ENCODE measurements at regions not wholly inside any gene's neighbourhood (a gene's known extent, or its start where the extent isn't known, plus 50 kb on each side); places are given as distances from the start of the nearest gene placed in this dataset.

DNA sequence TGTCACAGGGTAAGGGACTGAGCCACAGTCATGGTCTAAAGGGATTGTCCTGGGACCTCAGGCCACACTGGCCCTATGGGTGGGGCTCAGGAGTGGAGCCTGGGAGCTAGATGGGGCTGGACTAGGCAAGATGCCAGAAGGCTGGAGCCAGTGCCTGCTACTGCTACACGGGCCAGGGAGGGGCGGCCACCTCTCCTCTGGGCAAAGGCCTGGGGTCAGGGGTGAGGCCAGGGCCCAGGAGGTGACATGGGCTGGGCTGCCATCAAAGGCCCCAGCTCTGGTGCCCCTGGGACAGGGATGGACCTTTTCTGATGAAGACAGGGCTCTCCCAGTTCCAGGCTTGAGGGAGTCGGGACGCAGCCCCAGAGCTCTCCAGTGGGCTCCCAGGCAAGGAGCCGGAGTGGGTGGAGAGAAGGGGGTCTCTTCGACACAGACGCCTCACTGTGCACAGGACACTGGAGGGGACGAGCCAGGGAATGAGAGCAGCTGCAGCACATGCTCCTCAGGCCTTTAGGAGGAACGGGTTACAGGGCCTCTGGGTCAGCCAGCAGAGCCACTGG lies 62.1 kb upstream of the IQSEC1 start:
- no peak for DNase-seq
- H3K27ac Mint-ChIP-seq, result no peak overlapping the region
- no peak for ATAC-seq
- no peaks in the 10 kb centered on the region for H3K9me3 Mint-ChIP-seq (ENCODE audit: low read depth)
- peaks cover 4% of the 10 kb centered on the region for H3K4me1 Mint-ChIP-seq
- peaks cover 25% of the 10 kb centered on the region for H3K27me3 Mint-ChIP-seq
- no peak overlapping the region for H3K4me3 Mint-ChIP-seq
- H3K36me3 Mint-ChIP-seq, result no peaks in the 10 kb centered on the region
- CTCF ChIA-PET, result no interaction called here

DNA sequence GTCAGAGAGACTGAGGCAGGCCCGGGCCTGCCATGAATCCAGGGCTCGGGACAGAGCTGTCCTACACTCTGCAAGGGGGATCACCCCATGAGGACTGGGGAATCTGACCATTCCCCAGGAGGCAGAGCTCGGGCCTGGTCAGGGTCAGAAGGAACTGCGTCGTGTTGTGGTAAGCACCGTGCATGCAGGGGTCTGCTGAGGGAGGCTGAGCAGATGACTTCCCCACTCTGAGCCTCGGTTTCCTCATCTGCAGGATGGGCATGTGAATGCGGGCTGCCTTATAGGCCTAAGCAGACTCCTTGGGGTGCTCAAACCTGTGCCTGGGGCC lies 61.6 kb upstream of the IQSEC1 start:
- H3K4me1 Mint-ChIP-seq, result peaks cover 2% of the 10 kb centered on the region
- DNase-seq (no peak), ATAC-seq (no peak)
- H3K9me3 Mint-ChIP-seq (ENCODE audit: low read depth), result no peaks in the 10 kb centered on the region
- H3K27me3 Mint-ChIP-seq, result peaks cover 23% of the 10 kb centered on the region
- H3K36me3 Mint-ChIP-seq, result no peaks in the 10 kb centered on the region
- CTCF ChIA-PET, result no interaction called here
- H3K27ac Mint-ChIP-seq, result no peak overlapping the region
- no peak overlapping the region for H3K4me3 Mint-ChIP-seq

DNA sequence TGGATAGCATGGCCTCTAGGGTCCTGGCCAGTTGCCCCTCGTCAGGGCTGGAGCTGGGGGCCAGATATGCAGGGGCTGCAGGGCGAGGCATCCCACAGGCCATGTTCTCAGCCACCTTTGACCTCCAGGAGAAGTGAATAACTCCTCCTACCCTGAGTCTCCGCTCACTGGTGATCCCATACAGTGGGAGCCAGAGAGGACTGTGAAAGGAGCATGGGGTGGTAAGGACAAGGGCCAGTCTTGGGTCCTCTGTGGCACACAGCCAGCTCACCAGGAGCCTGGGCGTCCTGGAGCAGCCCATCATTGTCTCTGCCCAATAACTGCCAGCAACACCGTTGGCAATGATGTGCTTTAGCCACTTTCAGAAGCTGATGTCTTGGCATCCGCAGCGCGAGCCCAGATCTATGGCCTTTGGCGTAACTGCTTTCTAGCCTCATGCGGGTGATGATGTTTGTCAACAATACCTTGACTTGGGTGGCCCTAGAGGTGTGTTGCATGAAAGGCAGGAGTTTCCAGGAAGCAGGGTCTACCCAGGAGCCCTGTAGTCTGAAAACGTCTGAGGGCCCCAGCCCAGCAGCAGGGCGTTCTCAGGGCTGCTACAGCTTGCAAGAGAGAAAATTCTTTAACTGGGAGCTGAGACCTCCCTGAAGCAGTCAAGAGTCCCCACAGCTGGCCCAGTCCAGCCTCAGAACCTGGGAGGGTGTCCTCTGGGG lies 61.1 kb upstream of the IQSEC1 start:
- H3K27ac Mint-ChIP-seq, result no peak overlapping the region
- no peak for DNase-seq
- no peaks in the 10 kb centered on the region for H3K36me3 Mint-ChIP-seq
- no peak for ATAC-seq
- H3K27me3 Mint-ChIP-seq, result peaks cover 23% of the 10 kb centered on the region
- peaks cover 2% of the 10 kb centered on the region for H3K4me1 Mint-ChIP-seq
- no peak overlapping the region for H3K4me3 Mint-ChIP-seq
- no peaks in the 10 kb centered on the region for H3K9me3 Mint-ChIP-seq (ENCODE audit: low read depth)
- CTCF ChIA-PET, result no interaction called here

DNA sequence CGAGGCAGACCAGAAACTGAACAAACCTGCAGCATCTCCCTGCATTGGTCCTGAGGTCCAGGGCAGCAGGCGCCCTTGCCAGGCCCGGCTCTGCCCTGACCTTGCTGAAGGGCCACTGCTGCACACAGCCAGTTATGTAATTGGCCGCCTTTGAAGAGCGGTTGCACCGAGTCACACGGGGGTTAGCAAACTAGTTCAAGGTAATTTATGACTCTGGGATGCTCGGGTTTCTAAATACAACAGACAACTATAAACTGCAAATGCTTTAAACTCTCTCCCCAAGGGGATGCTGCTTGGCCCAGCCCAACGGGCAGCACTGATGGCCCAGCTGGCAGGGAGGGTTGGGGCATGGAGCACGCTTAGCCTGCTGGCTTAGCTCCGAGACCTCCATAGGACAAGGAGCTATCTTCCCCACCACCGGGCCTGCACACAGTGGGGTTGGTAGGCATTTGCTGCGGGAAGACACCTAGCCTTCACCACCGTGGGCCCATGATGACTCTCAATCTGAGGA lies 60.3 kb upstream of the IQSEC1 start:
- Mint-ChIP-seq H3K4me1 (no peaks in the 10 kb centered on the region), H3K4me3 (no peak overlapping the region), H3K27ac (no peak overlapping the region), H3K27me3 (peaks cover 26% of the 10 kb centered on the region), H3K9me3 (ENCODE audit: low read depth) (no peaks in the 10 kb centered on the region), H3K36me3 (no peaks in the 10 kb centered on the region)
- CTCF ChIA-PET, result no interaction called here
- no peak for DNase-seq
- ATAC-seq, result no peak

DNA sequence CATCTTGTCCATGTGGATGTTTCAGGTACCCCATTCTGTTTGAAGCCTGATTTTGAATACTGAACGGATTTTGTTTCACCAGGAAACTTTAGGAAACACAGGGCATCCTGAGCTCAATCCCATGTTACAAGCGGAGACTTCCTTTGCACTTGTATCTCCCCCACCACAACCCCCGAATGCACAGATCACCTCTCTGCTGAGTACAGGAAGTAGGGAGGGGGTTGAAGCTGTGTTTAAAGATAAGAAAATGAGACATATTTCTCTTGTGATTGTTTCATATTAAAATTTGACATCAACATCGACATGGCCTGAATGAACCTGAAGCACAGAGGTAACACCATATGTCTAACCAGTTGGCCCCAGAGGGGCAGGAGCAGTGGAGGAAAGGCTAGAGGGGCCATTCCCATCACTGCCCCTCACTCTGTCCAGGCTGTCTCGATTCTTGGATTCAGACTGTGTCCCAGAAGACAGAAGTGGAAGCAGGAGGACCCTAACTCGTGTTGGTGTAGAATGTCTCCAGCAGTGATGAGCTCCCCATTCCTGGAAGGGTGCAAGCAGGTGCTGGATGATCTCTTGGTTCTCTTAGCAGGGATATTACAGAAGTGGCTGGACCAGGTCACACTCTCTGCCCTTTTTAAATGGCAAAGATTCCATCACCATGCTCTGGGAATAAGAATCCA lies 59.6 kb upstream of the IQSEC1 start:
- Mint-ChIP-seq H3K27ac (no peak overlapping the region), H3K9me3 (ENCODE audit: low read depth) (no peaks in the 10 kb centered on the region), H3K4me1 (no peaks in the 10 kb centered on the region), H3K27me3 (peaks cover 32% of the 10 kb centered on the region), H3K36me3 (no peaks in the 10 kb centered on the region), H3K4me3 (no peak overlapping the region)
- ATAC-seq, result no peak
- no peak for DNase-seq
- CTCF ChIA-PET, result no interaction called here

DNA sequence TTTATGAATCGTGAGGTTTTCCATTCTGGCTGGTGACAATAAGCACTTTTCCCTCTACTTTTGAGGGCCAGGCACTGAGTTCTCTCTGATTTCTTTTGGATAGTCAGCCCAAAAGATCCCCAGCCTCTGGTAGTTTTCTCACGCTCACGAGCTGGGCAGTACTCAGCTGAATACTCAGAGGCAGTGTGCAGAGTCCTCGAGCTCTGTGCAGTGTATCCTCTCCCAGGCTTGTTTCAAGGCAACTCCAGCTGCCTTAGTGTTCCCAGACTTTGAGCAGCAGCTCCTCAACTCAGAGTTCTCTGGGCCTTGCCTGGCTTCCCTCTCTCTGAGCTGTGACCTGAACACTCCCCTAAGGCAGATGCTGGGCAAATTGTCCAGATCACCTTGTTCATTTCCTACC lies 59.1 kb upstream of the IQSEC1 start:
- Mint-ChIP-seq H3K9me3 (ENCODE audit: low read depth) (no peaks in the 10 kb centered on the region), H3K36me3 (no peaks in the 10 kb centered on the region), H3K4me3 (no peak overlapping the region), H3K4me1 (no peaks in the 10 kb centered on the region), H3K27ac (no peak overlapping the region), H3K27me3 (peaks cover 36% of the 10 kb centered on the region)
- no peak for DNase-seq
- no peak for ATAC-seq
- CTCF ChIA-PET, result no interaction called here

DNA sequence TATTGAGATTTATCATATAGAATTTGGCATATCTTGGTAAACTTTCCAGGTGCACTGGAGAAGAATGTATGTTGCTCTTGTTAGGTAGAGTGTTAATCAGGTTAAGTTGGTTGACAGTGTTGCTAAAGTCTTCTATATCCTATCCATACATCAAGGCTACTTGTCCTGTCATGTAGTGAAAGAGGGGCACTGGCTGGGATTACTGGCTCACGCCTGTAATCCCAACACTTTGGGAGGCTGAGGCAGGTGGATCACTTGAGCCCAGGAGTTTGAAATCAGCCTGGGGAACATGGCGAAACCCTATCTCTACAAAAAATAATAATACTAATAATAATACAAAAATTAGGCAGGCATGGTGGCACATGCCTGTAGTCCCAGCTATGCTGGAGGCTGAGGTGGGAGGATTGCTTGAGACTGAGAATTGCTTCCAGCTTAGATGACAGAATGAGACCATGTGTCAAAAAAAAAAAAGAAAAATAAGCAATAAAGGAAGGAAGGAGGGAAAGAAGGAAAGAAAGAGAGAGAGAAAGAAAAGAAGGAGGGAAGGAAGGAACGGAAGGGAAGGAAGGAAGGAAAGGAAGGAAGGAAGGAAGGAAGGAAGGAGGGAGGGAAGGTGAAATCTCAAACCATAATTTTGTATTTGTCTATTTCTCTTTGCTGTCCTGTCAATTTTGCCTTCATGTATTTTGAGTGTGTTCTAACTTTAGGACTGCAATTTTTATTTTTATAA lies 57.4 kb upstream of the IQSEC1 start:
- no peak overlapping the region for H3K27ac Mint-ChIP-seq
- H3K36me3 Mint-ChIP-seq, result no peaks in the 10 kb centered on the region

DNA sequence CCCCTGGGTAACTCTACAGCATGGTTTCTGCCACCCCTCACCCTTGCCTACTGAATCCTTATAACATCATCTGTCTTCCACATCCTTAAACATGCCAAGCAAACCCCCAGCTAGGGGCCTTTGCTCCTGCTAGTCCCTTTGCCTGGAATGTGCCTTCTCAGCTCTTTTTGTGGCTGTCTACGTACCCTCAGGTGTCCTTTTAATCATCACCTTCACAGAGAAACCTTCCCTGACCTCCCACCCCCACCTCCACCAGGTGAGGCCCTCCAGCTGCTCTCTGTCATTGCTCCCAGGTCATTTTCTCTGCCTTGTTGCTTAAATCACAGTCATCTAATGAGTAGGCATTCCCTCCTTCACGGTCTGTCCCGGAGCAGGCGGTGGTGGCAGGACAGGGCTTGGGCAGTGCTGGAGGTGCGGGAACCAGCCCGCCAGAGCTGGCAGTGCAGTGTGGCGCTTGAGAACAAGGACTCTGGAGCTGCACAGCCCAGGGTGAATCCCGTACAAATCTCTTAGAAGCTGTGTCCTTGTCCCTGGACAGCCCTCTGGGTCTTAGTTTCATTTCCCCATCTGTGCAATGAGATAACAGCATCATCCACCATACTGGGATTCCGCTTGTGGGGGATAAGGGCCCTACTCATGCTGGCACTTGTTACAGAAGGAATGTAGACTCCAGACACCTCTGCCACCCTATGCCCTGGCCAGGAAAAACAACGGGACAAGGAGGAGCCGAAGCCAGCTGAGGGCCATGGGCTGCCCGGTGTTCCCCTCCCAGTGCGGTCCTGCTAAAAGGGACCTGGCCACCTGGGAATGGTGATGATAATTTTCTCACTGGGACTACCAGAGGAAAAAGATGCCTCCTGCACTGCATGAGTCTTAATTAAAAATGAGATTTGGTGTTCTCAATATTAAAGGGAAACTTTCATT lies 52.1 kb upstream of the IQSEC1 start:
- H3K27me3 Mint-ChIP-seq, result peaks cover 28% of the 10 kb centered on the region
- no peak overlapping the region for H3K27ac Mint-ChIP-seq
- H3K9me3 Mint-ChIP-seq (ENCODE audit: low read depth), result no peaks in the 10 kb centered on the region
- no peak overlapping the region for H3K4me3 Mint-ChIP-seq
- DNase-seq (no peak), ATAC-seq (no peak)
- H3K36me3 Mint-ChIP-seq, result no peaks in the 10 kb centered on the region
- CTCF ChIA-PET, result no interaction called here
- H3K4me1 Mint-ChIP-seq, result no peaks in the 10 kb centered on the region

More for the DNA sequence above, 57.4 kb upstream of the IQSEC1 start:
- no peak overlapping the region for H3K4me3 Mint-ChIP-seq
- DNase-seq (no peak), ATAC-seq (no peak)
- H3K9me3 Mint-ChIP-seq (ENCODE audit: low read depth), result no peaks in the 10 kb centered on the region
- no peaks in the 10 kb centered on the region for H3K4me1 Mint-ChIP-seq
- H3K27me3 Mint-ChIP-seq, result peaks cover 44% of the 10 kb centered on the region
- CTCF ChIA-PET, result no interaction called here

DNA sequence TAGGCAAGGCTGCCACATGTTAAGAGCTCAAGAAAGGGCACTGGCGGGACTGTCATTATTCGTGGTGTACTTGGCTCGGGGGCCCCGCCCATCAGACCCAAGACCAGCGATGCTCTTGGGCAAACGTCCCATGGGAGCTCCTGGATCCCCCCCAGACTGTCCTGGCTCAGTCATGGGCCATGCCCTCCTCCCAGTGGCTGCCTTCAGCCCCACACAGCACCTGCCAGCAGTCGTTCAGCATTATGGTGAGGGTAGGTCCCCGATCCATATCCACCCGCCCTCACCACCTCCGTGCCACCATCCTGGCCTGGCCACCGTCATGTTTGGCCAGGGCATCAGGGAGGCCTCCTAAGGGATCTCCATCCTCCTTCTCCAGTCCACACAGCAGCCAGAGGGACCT lies 51.4 kb upstream of the IQSEC1 start:
- no peak overlapping the region for H3K27ac Mint-ChIP-seq
- no peak for DNase-seq
- no peaks in the 10 kb centered on the region for H3K4me1 Mint-ChIP-seq
- ATAC-seq, result no peak
- CTCF ChIA-PET, result no interaction called here
- peaks cover 27% of the 10 kb centered on the region for H3K27me3 Mint-ChIP-seq
- no peak overlapping the region for H3K4me3 Mint-ChIP-seq
- no peaks in the 10 kb centered on the region for H3K9me3 Mint-ChIP-seq (ENCODE audit: low read depth)
- no peaks in the 10 kb centered on the region for H3K36me3 Mint-ChIP-seq

DNA sequence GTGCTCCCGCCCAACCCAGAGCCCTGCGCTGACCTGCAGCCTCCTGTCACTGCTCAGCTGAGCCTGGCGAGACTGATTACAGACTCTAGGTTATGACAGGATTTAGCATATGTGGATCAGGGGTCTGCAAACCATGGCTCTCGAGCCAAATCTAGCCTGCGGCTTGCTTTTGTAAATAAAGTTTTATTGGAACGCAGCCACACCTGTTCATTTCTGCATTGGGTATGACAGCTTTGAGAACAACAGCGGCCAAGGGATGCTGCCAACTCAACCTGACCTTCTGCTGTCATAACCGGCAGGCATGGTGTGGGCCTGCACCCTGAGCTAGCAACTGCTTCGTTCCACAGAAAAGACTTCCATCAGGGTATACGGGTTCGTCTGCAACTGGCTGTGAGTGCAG lies 50.5 kb upstream of the IQSEC1 start:
- Mint-ChIP-seq H3K4me3 (no peak overlapping the region), H3K27me3 (peaks cover 23% of the 10 kb centered on the region), H3K36me3 (no peaks in the 10 kb centered on the region), H3K27ac (no peak overlapping the region), H3K4me1 (no peaks in the 10 kb centered on the region), H3K9me3 (ENCODE audit: low read depth) (no peaks in the 10 kb centered on the region)
- no peak for ATAC-seq
- no peak for DNase-seq
- CTCF ChIA-PET, result no interaction called here

DNA sequence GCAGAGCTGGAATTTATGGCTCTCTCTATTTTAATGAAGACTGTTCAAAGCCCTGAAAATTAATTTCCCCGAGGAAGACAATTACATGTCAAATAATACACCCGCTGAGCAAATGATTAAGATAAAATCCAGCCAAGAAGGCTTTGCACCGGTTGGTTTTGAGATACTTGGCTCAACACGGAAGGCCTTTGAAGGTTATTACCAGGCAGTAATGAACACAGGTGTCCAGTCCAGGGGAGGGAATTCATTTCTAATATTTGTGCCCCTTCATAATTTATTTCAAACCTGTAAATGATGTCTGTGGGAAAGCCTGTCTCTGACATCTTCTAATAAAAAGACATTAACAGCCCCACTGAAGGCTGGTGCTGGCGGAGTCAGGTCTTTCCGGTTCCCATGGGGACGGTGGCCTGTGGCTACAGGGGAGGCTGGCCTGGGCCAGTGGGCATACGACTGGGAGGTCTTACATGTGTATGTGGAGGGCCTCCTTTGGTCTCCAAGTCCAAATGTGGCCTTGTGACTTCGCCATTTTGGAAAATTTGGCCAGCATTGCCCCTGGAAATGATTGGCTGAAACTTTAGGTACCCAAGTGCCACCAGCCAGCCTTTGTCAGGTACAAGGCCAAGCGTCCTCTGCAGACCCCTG lies 49.9 kb upstream of the IQSEC1 start:
- H3K36me3 Mint-ChIP-seq, result no peaks in the 10 kb centered on the region
- no peak overlapping the region for H3K27ac Mint-ChIP-seq
- DNase-seq (no peak), ATAC-seq (no peak)
- H3K27me3 Mint-ChIP-seq, result peaks cover 24% of the 10 kb centered on the region
- H3K4me1 Mint-ChIP-seq, result no peaks in the 10 kb centered on the region
- no peak overlapping the region for H3K4me3 Mint-ChIP-seq
- no peaks in the 10 kb centered on the region for H3K9me3 Mint-ChIP-seq (ENCODE audit: low read depth)
- CTCF ChIA-PET, result no interaction called here

All from activated CD8-positive, alpha-beta memory T cell treated with anti-CD3 and anti-CD28 coated beads, Interleukin-2, amount 10 ng/mL, durations not matched to agents 7 days and 5 days (primary cell).